HepG2 (cell line): ENCODE measurements at regions not wholly inside any gene's neighbourhood (a gene's known extent, or its start where the extent isn't known, plus 50 kb on each side); places are given as distances from the start of the nearest gene placed in this dataset.

Experiments used
- CTCF ChIP-seq: sonication (generic); formaldehyde crosslinking; IDR thresholded peaks from 2 replicates; pipeline ENCODE4 v1.5.0; 2020; ENCODE audit warnings: mild to moderate bottlenecking, missing genetic modification reagents, moderate library complexity
- EP300 ChIP-seq, 3 experiments: sonication (generic) in 1 of 3; formaldehyde crosslinking in 1 of 3; IDR thresholded peaks; 2 replicates each; pipeline versions ENCODE4 v1.5.1 to v1.6.1; 2011 to 2020; ENCODE audit warnings: low read depth in 2 of 3, low read length in 2 of 3, borderline replicate concordance in 1 of 3, improper control_type of control experiment in 1 of 3, mild to moderate bottlenecking in 1 of 3, missing genetic modification reagents in 1 of 3, moderate library complexity in 1 of 3
- GABPA ChIP-seq, 2 experiments: IDR thresholded peaks; 2 replicates each; pipeline ENCODE4 v1.6.1; 2011 to 2016; ENCODE audit warnings: low read depth in 2 of 2, low read length in 1 of 2, missing biosample characterization in 1 of 2, missing genetic modification characterization in 1 of 2
- HDAC2 ChIP-seq: sonication (generic); formaldehyde crosslinking; IDR thresholded peaks from 2 replicates; pipeline ENCODE4 v1.4.0; 2020; ENCODE audit warnings: missing genetic modification reagents
- POLR2A ChIP-seq, 2 experiments: IDR thresholded peaks; 2 replicates each; pipeline ENCODE4 v1.6.1; 2011; ENCODE audit warnings: low read depth in 2 of 2, low read length in 2 of 2, mild to moderate bottlenecking in 1 of 2, moderate library complexity in 1 of 2; ENCODE audit not compliant: insufficient read depth in 1 of 2
- TBP ChIP-seq: sonication (generic); formaldehyde crosslinking; IDR thresholded peaks from 2 replicates; pipeline ENCODE4 v1.5.0; 2020; ENCODE audit warnings: missing genetic modification reagents
- TFAP4 ChIP-seq: sonication (generic); IDR thresholded peaks from 2 replicates; pipeline ENCODE4 v1.6.1; 2016; ENCODE audit warnings: low read depth, borderline replicate concordance
- TF ChIP-seq, protein P1 (sequence below), 2 experiments: IDR thresholded peaks; 2 replicates each; pipeline ENCODE4 v1.6.1; 2011 to 2012; ENCODE audit warnings: low read length in 2 of 2, borderline replicate concordance in 1 of 2, low read depth in 1 of 2, mild to moderate bottlenecking in 1 of 2, moderate library complexity in 1 of 2
- TF ChIP-seq, protein P2 (sequence below): sonication (generic); formaldehyde crosslinking; IDR thresholded peaks from 2 replicates; pipeline ENCODE4 v1.8.1; 2023; ENCODE audit warnings: missing genetic modification reagents, mild to moderate bottlenecking, borderline replicate concordance

GRCh38 chr5:6159832-6160430 lies 218.4 kb downstream of the MED10 start:
- TF ChIP-seq POLR2A (IDR thresholded peaks at IDR 0.05; ENCODE audit: insufficient read depth in 1 of 2, low read depth in 2 of 2, low read length in 2 of 2) (no peak), TFAP4 (no peak), EP300 (IDR thresholded peaks at IDR 0.05; ENCODE audit: low read depth in 2 of 2, low read length in 2 of 2) (no peak), EP300 (CRISPR knock-in tag; IDR thresholded peaks at IDR 0.05; ENCODE audit: borderline replicate concordance) (no peak), CTCF (CRISPR knock-in tag) (no peak), TBP (CRISPR knock-in tag) (no peak), HDAC2 (no peak), GABPA (IDR thresholded peaks at IDR 0.05; ENCODE audit: low read depth, low read length) (no peak), GABPA (CRISPR knock-in tag; IDR thresholded peaks at IDR 0.05; ENCODE audit: low read depth) (no peak)
- TF ChIP-seq, protein P1, sequence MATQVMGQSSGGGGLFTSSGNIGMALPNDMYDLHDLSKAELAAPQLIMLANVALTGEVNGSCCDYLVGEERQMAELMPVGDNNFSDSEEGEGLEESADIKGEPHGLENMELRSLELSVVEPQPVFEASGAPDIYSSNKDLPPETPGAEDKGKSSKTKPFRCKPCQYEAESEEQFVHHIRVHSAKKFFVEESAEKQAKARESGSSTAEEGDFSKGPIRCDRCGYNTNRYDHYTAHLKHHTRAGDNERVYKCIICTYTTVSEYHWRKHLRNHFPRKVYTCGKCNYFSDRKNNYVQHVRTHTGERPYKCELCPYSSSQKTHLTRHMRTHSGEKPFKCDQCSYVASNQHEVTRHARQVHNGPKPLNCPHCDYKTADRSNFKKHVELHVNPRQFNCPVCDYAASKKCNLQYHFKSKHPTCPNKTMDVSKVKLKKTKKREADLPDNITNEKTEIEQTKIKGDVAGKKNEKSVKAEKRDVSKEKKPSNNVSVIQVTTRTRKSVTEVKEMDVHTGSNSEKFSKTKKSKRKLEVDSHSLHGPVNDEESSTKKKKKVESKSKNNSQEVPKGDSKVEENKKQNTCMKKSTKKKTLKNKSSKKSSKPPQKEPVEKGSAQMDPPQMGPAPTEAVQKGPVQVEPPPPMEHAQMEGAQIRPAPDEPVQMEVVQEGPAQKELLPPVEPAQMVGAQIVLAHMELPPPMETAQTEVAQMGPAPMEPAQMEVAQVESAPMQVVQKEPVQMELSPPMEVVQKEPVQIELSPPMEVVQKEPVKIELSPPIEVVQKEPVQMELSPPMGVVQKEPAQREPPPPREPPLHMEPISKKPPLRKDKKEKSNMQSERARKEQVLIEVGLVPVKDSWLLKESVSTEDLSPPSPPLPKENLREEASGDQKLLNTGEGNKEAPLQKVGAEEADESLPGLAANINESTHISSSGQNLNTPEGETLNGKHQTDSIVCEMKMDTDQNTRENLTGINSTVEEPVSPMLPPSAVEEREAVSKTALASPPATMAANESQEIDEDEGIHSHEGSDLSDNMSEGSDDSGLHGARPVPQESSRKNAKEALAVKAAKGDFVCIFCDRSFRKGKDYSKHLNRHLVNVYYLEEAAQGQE (IDR thresholded peaks at IDR 0.05; ENCODE audit: borderline replicate concordance in 1 of 2, low read depth in 1 of 2, low read length in 2 of 2), result no peak
- TF ChIP-seq, protein P2, sequence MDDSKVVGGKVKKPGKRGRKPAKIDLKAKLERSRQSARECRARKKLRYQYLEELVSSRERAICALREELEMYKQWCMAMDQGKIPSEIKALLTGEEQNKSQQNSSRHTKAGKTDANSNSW (CRISPR knock-in tag), result no peak
